ENCODE measurements at regions not wholly inside any gene's neighbourhood (a gene's known extent, or its start where the extent isn't known, plus 50 kb on each side); places are given as distances from the start of the nearest gene placed in this dataset.

- no peaks in the 10 kb centered on the region for H3K79me2 ChIP-seq (ENCODE audit: insufficient read depth)
- H3K27me3 ChIP-seq (ENCODE audit: insufficient read depth) = no peaks in the 10 kb centered on the region
- peaks cover 11% of the 10 kb centered on the region for H3F3A ChIP-seq (replicated peaks; ENCODE audit: insufficient read depth)
- H3K36me3 ChIP-seq (replicated peaks in 1 of 2; ENCODE audit: control insufficient read depth in 1 of 2, insufficient read depth in 2 of 2, low read length in 1 of 2) = no peaks in the 10 kb centered on the region
- H4K20me1 ChIP-seq (ENCODE audit: insufficient read depth) = no peaks in the 10 kb centered on the region
- no peaks in the 10 kb centered on the region for H3K9me2 ChIP-seq
- H3K27ac ChIP-seq (ENCODE audit: low read depth in 2 of 2, low read length in 1 of 2) = no peak overlapping the region
- no peak overlapping the region for H2AFZ ChIP-seq (ENCODE audit: low read depth)
- TF ChIP-seq RFX5 (IDR thresholded peaks at IDR 0.05; ENCODE audit: low read length) (no peak), GABPA (IDR thresholded peaks at IDR 0.05; ENCODE audit: low read depth) (no peak), PBX3 (IDR thresholded peaks at IDR 0.05) (no peak), ZBTB33 (IDR thresholded peaks at IDR 0.05; ENCODE audit: borderline replicate concordance, low read depth) (no peak), MAX (IDR thresholded peaks at IDR 0.05; ENCODE audit: low read depth) (no peak), YY1 (IDR thresholded peaks at IDR 0.05; ENCODE audit: low read depth) (no peak), JUND (IDR thresholded peaks at IDR 0.05) (no peak), FOSL2 (IDR thresholded peaks at IDR 0.05; ENCODE audit: borderline replicate concordance, low read depth) (no peak)
- WGBS (ENCODE audit: low lambda C conversion rate) = 96% methylated on average over 2 of the region's 2 CpGs
- H3K4me3 ChIP-seq (ENCODE audit: low read depth in 2 of 2, low read length in 1 of 2) = no peak overlapping the region
- no peak for DNase-seq
- H3K9me3 ChIP-seq = no peaks in the 10 kb centered on the region
- POLR2A ChIA-PET = no interaction called here
- H3K4me2 ChIP-seq = no peak overlapping the region
- no peak overlapping the region for H3K9ac ChIP-seq
- H3K4me1 ChIP-seq (ENCODE audit: control insufficient read depth in 1 of 2, insufficient read depth in 2 of 2, low read depth in 1 of 2, low read length in 1 of 2) = peaks cover 11 to 13% of the 10 kb centered on the region in 2 experiments
- CTCF ChIA-PET = interaction anchor here (1.0 to 2.3 kb wide), 5 partner anchors 18 to 264 kb away, joined by 3 to 12 read pairs (median 3); no protein-coding TSS in a partner anchor
Observed at GRCh38 chr5:72630081-72630480, 122.9 kb upstream of the ZNF366 start.

GRCh38 chr5:72628771-72629371 lies 121.7 kb upstream of the ZNF366 start:
- Histone ChIP-seq H3K4me2 (no peak overlapping the region), H3K79me2 (ENCODE audit: insufficient read depth) (no peaks in the 10 kb centered on the region), H3K9ac (no peak overlapping the region), H3K27ac (ENCODE audit: low read depth in 2 of 2, low read length in 1 of 2) (no peak overlapping the region), H3F3A (replicated peaks; ENCODE audit: insufficient read depth) (peaks cover 20% of the 10 kb centered on the region), H3K27me3 (ENCODE audit: insufficient read depth) (no peaks in the 10 kb centered on the region), H4K20me1 (ENCODE audit: insufficient read depth) (no peaks in the 10 kb centered on the region), H3K4me3 (ENCODE audit: low read depth in 2 of 2, low read length in 1 of 2) (no peak overlapping the region), H3K36me3 (replicated peaks in 1 of 2; ENCODE audit: control insufficient read depth in 1 of 2, insufficient read depth in 2 of 2, low read length in 1 of 2) (no peaks in the 10 kb centered on the region), H3K4me1 (ENCODE audit: control insufficient read depth in 1 of 2, insufficient read depth in 2 of 2, low read depth in 1 of 2, low read length in 1 of 2) (peaks cover 9 to 15% of the 10 kb centered on the region in 2 experiments), H3K9me2 (no peaks in the 10 kb centered on the region), H3K9me3 (no peaks in the 10 kb centered on the region), H2AFZ (ENCODE audit: low read depth) (no peak overlapping the region)
- ChIA-PET POLR2A (no interaction called here), CTCF (no interaction called here)
- TF ChIP-seq TCF12 (IDR thresholded peaks at IDR 0.05) (no peak), GABPA (IDR thresholded peaks at IDR 0.05; ENCODE audit: low read depth) (no peak), ELF1 (IDR thresholded peaks at IDR 0.05) (no peak), FOXM1 (IDR thresholded peaks at IDR 0.05; ENCODE audit: low read depth) (no peak), SIN3A (IDR thresholded peaks at IDR 0.05; ENCODE audit: borderline replicate concordance, low read depth, low read length) (no peak), RCOR1 (IDR thresholded peaks at IDR 0.05; ENCODE audit: low read length) (no peak), SMC3 (IDR thresholded peaks at IDR 0.05; ENCODE audit: low read depth, low read length) (no peak), PBX3 (IDR thresholded peaks at IDR 0.05) (no peak), TAF1 (IDR thresholded peaks at IDR 0.05; ENCODE audit: borderline replicate concordance, low read depth, low read length) (no peak), USF1 (IDR thresholded peaks at IDR 0.05; ENCODE audit: borderline replicate concordance, low read depth) (no peak), CTCF (IDR thresholded peaks at IDR 0.05) (no peak), IRF3 (IDR thresholded peaks at IDR 0.05; ENCODE audit: low read depth, low read length) (no peak), NRF1 (IDR thresholded peaks at IDR 0.05; ENCODE audit: low read depth, low read length) (no peak), TEAD4 (IDR thresholded peaks at IDR 0.05; ENCODE audit: borderline replicate concordance, insufficient read depth) (no peak)
- 82% methylated on average over 2 of the region's 2 CpGs for WGBS (ENCODE audit: low lambda C conversion rate)
- DNase-seq = no peak
